ENCODE measurements at regions not wholly inside any gene's neighbourhood (a gene's known extent, or its start where the extent isn't known, plus 50 kb on each side); places are given as distances from the start of the nearest gene placed in this dataset.

DNA sequence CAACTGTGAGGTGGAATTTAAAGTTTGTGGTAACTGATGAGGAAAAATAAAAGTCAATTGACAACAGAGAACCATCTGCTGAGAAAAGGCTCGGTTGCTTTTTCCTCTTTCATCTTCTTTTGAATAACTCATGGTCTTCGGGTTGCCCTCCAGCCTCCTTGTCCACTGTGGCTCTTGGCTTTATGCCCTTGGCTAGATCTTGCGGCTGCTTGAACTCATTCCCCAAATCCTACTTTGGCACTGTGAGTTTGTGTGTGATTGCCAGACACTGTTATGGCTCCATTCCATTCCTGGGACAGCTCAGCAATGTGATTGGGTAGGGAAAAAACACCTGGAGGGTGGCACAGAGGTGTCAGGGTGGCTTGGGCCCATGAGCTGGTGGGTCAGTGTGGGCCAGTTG is 387.4 kb downstream of the DLEU7 start:
- H3K9me3 ChIP-seq = no peaks in the 10 kb centered on the region
- no peaks in the 10 kb centered on the region for H3K36me3 ChIP-seq
- no peaks in the 10 kb centered on the region for H3K4me1 ChIP-seq
- H3K27ac ChIP-seq = no peak overlapping the region
- no peak for TF ChIP-seq POLR2AphosphoS5 (IDR thresholded peaks at IDR 0.05)
- TF ChIP-seq EP300 (IDR thresholded peaks at IDR 0.05) = no peak
- TF ChIP-seq, protein P1, sequence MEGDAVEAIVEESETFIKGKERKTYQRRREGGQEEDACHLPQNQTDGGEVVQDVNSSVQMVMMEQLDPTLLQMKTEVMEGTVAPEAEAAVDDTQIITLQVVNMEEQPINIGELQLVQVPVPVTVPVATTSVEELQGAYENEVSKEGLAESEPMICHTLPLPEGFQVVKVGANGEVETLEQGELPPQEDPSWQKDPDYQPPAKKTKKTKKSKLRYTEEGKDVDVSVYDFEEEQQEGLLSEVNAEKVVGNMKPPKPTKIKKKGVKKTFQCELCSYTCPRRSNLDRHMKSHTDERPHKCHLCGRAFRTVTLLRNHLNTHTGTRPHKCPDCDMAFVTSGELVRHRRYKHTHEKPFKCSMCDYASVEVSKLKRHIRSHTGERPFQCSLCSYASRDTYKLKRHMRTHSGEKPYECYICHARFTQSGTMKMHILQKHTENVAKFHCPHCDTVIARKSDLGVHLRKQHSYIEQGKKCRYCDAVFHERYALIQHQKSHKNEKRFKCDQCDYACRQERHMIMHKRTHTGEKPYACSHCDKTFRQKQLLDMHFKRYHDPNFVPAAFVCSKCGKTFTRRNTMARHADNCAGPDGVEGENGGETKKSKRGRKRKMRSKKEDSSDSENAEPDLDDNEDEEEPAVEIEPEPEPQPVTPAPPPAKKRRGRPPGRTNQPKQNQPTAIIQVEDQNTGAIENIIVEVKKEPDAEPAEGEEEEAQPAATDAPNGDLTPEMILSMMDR (IDR thresholded peaks at IDR 0.05) = no peak
- no peak for TF ChIP-seq POLR2A (IDR thresholded peaks at IDR 0.05)
- ATAC-seq (ENCODE audit: low FRiP score in 2 of 2) (no peak), DNase-seq (no peak)
- H3K4me3 ChIP-seq = no peak overlapping the region
- H3K27me3 ChIP-seq = no peaks in the 10 kb centered on the region
- 66 to 83% methylated on average over 3 of the region's 3 CpGs for WGBS, 2 donors

DNA sequence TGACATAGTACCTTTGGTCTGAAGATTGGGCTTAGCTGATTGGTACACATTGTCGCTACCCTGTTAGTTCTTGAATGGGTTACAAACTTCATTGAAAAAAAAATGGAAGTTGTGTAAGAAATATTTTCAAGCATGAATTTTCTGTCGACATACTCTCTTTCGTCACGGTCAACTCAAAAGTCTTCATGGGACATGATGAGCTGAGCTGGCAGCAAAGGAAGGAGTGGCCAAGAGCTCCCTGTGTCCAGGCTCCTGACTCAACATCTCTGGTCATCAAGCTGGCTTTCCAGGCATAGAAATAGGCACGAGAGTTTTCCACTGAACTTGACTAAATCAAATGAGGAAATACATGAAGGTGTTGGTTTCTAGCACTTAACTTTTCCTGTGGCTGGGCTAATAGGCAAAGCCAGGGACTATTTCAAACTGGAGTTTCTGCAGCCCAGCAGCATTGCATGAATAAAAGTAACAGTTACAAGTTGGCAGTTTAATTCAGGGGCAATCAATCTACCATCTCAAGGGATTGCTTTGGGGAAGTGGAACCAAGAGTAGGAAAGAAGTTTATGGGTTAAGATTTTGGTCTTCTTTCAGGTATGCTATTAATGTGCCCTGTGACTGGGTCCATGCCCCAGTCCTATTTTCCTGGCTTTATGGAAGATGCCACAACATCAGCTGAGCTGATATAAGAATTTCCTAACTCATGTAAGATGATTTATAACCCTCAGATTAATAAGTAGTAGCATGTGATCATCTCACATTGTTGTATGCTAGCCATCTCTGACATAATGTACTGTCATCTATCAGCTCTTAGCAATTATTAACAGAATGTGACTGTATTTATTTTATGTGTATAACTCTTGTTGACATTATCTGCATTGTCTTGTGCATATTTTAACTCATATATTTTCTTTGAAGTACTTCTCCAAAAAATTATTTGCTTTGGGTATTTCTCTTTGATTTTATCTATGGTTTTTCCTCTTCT is 385.8 kb downstream of the DLEU7 start:
- 75 to 76% methylated on average over 5 of the region's 5 CpGs for WGBS, 2 donors
- no peak for TF ChIP-seq EP300 (IDR thresholded peaks at IDR 0.05)
- no peak for TF ChIP-seq POLR2AphosphoS5 (IDR thresholded peaks at IDR 0.05)

DNA sequence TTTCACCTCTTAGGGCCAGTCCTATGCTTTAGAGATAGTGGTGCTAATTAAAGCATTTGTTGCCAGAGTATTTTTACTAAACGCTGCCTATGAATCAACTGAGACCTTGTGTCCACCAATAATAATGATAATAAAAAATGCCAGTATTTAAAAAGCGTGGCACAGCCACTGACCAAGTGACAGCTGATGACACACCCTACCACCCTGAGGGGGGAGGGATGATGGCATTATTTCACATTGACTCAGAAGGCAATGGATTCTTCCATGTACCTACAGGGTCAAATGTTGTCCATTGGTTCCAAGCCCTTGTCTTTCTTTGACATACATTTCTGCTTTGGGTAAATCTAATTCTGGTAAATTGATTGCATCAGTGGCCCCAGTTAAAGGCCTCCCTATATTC is 384.4 kb downstream of the DLEU7 start:
- 96 to 100% methylated on average over 2 of the region's 2 CpGs for WGBS, 2 donors
- ATAC-seq (ENCODE audit: low FRiP score in 2 of 2) = no peak
- H3K36me3 ChIP-seq = no peaks in the 10 kb centered on the region
- DNase-seq = no peak
- no peak for TF ChIP-seq POLR2AphosphoS5 (IDR thresholded peaks at IDR 0.05)
- TF ChIP-seq POLR2A (IDR thresholded peaks at IDR 0.05) = no peak
- no peak for TF ChIP-seq EP300 (IDR thresholded peaks at IDR 0.05)
- TF ChIP-seq, protein P1 (IDR thresholded peaks at IDR 0.05) = no peak
- H3K27me3 ChIP-seq = no peaks in the 10 kb centered on the region
- no peak overlapping the region for H3K4me3 ChIP-seq
- no peaks in the 10 kb centered on the region for H3K9me3 ChIP-seq
- H3K4me1 ChIP-seq = no peaks in the 10 kb centered on the region
- no peak overlapping the region for H3K27ac ChIP-seq

More for the DNA sequence above, 385.8 kb downstream of the DLEU7 start:
- H3K4me3 ChIP-seq = no peak overlapping the region
- no peak overlapping the region for H3K27ac ChIP-seq
- H3K9me3 ChIP-seq = no peaks in the 10 kb centered on the region
- H3K27me3 ChIP-seq = no peaks in the 10 kb centered on the region
- no peaks in the 10 kb centered on the region for H3K4me1 ChIP-seq
- H3K36me3 ChIP-seq = no peaks in the 10 kb centered on the region
- DNase-seq (peak in 1 of 2 donors; percentile 47), ATAC-seq (ENCODE audit: low FRiP score in 2 of 2) (peak in 1 of 2 donors; percentile 51)

DNA sequence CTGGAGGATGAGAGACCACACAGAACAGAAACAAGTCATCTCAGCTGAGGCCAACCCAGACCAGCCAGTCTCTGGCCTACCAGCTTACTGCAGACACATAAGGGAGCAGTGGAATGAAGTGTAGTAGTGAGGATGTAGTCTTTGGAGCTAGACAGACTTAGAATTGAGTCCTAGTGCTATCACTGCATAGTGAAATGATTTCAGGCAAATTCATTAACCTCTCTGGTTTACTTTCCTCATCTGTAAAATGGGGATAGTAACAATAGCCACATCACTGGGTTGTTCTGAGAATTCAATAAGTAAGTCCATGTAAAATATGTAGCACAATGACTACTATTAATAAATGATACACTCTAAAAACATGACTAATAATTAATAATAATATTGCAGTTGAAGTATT is 383.8 kb downstream of the DLEU7 start:
- H3K36me3 ChIP-seq = no peaks in the 10 kb centered on the region
- H3K27ac ChIP-seq = no peak overlapping the region
- no peak overlapping the region for H3K4me3 ChIP-seq
- DNase-seq (no peak), ATAC-seq (ENCODE audit: low FRiP score in 2 of 2) (no peak)
- no peaks in the 10 kb centered on the region for H3K4me1 ChIP-seq
- no peaks in the 10 kb centered on the region for H3K27me3 ChIP-seq
- H3K9me3 ChIP-seq = no peaks in the 10 kb centered on the region
- TF ChIP-seq POLR2A (IDR thresholded peaks at IDR 0.05) (no peak), EP300 (IDR thresholded peaks at IDR 0.05) (no peak), POLR2AphosphoS5 (IDR thresholded peaks at IDR 0.05) (no peak)
- TF ChIP-seq, protein P1 (IDR thresholded peaks at IDR 0.05) = no peak

DNA sequence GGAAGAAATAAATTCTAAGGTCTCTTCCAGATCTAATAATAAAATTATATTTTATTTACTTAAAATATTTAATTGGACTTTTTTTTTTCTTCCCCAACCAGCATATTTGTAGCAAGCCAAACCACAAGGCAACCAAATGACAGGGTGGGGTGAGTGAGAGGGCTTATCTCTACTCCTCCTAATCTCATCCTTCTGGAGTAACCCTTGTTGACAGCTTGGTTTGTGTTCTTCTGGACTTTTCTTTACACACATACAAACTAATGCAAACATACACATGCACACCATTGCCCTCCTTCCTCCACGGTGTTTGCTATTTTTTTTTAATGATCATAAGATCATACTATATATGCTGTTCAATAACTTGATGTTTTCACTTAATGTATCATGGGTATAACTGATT is 383.1 kb downstream of the DLEU7 start:
- Histone ChIP-seq H3K36me3 (no peaks in the 10 kb centered on the region), H3K27ac (no peak overlapping the region), H3K4me3 (no peak overlapping the region), H3K27me3 (no peaks in the 10 kb centered on the region), H3K4me1 (no peaks in the 10 kb centered on the region), H3K9me3 (no peaks in the 10 kb centered on the region)
- WGBS, 2 donors = 77 to 94% methylated on average over 1 of the region's 1 CpG
- ATAC-seq (ENCODE audit: low FRiP score in 2 of 2) (peak in 1 of 2 donors; percentile 41), DNase-seq (no peak)
- no peak for TF ChIP-seq POLR2AphosphoS5 (IDR thresholded peaks at IDR 0.05)
- TF ChIP-seq EP300 (IDR thresholded peaks at IDR 0.05) = no peak
- no peak for TF ChIP-seq POLR2A (IDR thresholded peaks at IDR 0.05)
- TF ChIP-seq, protein P1 (IDR thresholded peaks at IDR 0.05) = no peak
